ENCODE measurements at regions not wholly inside any gene's neighbourhood (a gene's known extent, or its start where the extent isn't known, plus 50 kb on each side); places are given as distances from the start of the nearest gene placed in this dataset.
A peak's percentile ranks its signal among the peaks of the same experiment; 100 is the strongest.

DNA sequence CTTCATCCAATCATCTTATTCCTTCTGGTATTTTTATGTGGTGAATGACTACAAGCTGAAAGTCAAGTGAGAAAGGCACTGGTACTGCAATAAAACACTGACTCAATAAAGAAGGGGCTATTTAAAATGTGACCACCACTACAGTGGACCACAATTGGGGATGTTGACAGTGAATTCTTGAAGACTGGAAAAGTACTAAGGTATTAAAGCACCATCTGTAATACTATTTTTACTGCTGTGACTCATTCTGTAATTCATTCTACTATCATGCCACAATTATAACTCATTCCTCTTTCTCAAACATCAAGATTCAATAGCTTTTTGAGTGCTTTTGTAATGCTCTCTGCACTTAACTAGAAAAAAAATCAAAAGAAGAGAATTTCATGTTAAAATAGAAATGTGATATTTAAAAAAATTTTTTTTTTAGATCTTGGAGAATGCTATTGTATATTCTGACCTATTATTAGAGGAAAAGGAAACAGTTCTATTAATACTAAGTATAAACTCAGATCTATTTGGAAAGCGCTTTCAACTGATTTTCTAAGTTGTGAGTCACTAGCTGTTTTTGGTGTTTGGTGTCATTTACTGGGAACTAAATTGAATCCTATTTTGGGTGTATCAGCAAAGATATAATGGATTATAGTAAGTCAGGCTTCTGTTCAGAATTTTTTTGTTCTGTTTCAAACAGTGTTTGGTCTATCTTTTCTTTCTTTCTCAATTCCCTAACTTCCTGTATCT is 104.7 kb upstream of the TMEM170B start:
- ChIA-PET CTCF (interaction anchor here (1.0 kb wide), 1 partner anchor 32 kb away, joined by 3 read pairs; no protein-coding TSS in a partner anchor), POLR2A (interaction anchor here (0.7 to 1.1 kb wide), 4 partner anchors 18 to 220 kb away, joined by 3 to 4 read pairs (median 4); no protein-coding TSS in a partner anchor)
- H3K27ac Mint-ChIP-seq (ENCODE audit: low read depth, unreplicated experiment), result peak overlapping the region; percentile 15
- peaks cover 28% of the 10 kb centered on the region for H3K4me1 Mint-ChIP-seq (ENCODE audit: insufficient read depth, unreplicated experiment)
- H3K4me3 Mint-ChIP-seq (ENCODE audit: unreplicated experiment), result no peak overlapping the region
- DNase-seq (ENCODE audit: unreplicated experiment), result no peak
- intact Hi-C loops (cut with micrococcal nuclease), result no loop called here
- no peaks in the 10 kb centered on the region for H3K27me3 Mint-ChIP-seq (ENCODE audit: insufficient read depth, unreplicated experiment)
- BruUV-seq (replicated peaks), result no TSS peak
- no peaks in the 10 kb centered on the region for H3K36me3 Mint-ChIP-seq (ENCODE audit: insufficient read depth, unreplicated experiment)
- TF ChIP-seq, protein P1, sequence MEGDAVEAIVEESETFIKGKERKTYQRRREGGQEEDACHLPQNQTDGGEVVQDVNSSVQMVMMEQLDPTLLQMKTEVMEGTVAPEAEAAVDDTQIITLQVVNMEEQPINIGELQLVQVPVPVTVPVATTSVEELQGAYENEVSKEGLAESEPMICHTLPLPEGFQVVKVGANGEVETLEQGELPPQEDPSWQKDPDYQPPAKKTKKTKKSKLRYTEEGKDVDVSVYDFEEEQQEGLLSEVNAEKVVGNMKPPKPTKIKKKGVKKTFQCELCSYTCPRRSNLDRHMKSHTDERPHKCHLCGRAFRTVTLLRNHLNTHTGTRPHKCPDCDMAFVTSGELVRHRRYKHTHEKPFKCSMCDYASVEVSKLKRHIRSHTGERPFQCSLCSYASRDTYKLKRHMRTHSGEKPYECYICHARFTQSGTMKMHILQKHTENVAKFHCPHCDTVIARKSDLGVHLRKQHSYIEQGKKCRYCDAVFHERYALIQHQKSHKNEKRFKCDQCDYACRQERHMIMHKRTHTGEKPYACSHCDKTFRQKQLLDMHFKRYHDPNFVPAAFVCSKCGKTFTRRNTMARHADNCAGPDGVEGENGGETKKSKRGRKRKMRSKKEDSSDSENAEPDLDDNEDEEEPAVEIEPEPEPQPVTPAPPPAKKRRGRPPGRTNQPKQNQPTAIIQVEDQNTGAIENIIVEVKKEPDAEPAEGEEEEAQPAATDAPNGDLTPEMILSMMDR (IDR thresholded peaks at IDR 0.05; ENCODE audit: unreplicated experiment), result no peak
- H3K9me3 Mint-ChIP-seq (ENCODE audit: unreplicated experiment), result no peaks in the 10 kb centered on the region

DNA sequence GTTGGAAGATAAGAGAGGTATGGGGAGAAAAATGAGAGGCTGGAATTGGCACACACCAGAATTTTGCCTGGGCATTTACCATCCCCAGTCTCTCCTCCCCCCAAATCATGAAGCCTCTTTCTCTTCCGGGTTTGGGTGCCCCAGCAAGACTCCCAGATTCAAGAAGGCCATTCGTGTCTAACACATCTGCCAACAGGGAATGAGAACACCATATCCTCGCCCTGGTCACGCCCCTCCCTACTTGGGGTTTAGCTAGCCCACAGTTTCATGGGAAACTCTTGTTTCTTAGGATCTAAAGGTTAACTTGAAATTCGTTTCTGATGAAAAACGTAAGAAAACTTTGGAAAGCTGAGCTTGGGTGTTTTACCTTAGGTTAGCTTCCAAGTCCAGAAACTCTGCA is 105.5 kb upstream of the TMEM170B start:
- DNase-seq (ENCODE audit: unreplicated experiment), result no peak
- ChIA-PET POLR2A (no interaction called here), CTCF (interaction anchor here (1.0 kb wide), 1 partner anchor 13 kb away, joined by 3 read pairs; no protein-coding TSS in a partner anchor)
- Mint-ChIP-seq H3K27ac (ENCODE audit: low read depth, unreplicated experiment) (peak overlapping the region; percentile 15), H3K36me3 (ENCODE audit: insufficient read depth, unreplicated experiment) (no peaks in the 10 kb centered on the region), H3K4me3 (ENCODE audit: unreplicated experiment) (no peak overlapping the region), H3K9me3 (ENCODE audit: unreplicated experiment) (no peaks in the 10 kb centered on the region), H3K4me1 (ENCODE audit: insufficient read depth, unreplicated experiment) (peaks cover 29% of the 10 kb centered on the region), H3K27me3 (ENCODE audit: insufficient read depth, unreplicated experiment) (no peaks in the 10 kb centered on the region)
- BruUV-seq (replicated peaks), result no TSS peak
- intact Hi-C loops (cut with micrococcal nuclease), result no loop called here
- TF ChIP-seq, protein P1 (IDR thresholded peaks at IDR 0.05; ENCODE audit: unreplicated experiment), result no peak

DNA sequence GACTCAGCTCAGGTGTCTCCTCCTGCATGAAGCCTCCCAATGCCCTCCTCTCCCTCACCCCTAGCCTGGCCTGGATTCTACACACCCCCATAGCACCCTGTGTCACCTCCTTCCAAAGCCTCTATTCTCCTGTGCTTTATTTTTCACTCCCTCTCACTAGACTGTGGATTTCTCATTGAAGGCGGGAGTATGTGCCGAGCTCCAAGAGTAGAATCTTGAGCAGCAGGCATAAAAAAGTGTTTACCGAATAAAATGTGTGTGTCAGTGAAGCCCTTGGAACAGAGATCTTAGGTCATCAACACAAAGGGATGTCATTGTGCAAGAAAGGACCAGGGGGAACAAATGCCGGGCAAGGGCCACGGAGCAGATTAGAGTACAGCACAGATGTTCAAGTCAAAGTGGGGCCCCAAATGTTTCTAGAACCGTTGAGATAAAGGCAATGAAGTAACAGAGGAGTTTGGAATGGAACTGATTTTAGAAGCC is 106.1 kb upstream of the TMEM170B start:
- ChIA-PET POLR2A (no interaction called here), CTCF (interaction anchor here (1.0 kb wide), 1 partner anchor 12 kb away, joined by 3 read pairs; no protein-coding TSS in a partner anchor)
- Mint-ChIP-seq H3K4me1 (ENCODE audit: insufficient read depth, unreplicated experiment) (peaks cover 33% of the 10 kb centered on the region), H3K9me3 (ENCODE audit: unreplicated experiment) (no peaks in the 10 kb centered on the region), H3K36me3 (ENCODE audit: insufficient read depth, unreplicated experiment) (no peaks in the 10 kb centered on the region), H3K4me3 (ENCODE audit: unreplicated experiment) (no peak overlapping the region), H3K27me3 (ENCODE audit: insufficient read depth, unreplicated experiment) (no peaks in the 10 kb centered on the region), H3K27ac (ENCODE audit: low read depth, unreplicated experiment) (no peak overlapping the region)
- no peak for DNase-seq (ENCODE audit: unreplicated experiment)
- no TSS peak for BruUV-seq (replicated peaks)
- TF ChIP-seq, protein P1 (IDR thresholded peaks at IDR 0.05; ENCODE audit: unreplicated experiment), result no peak
- intact Hi-C loops (cut with micrococcal nuclease), result no loop called here

DNA sequence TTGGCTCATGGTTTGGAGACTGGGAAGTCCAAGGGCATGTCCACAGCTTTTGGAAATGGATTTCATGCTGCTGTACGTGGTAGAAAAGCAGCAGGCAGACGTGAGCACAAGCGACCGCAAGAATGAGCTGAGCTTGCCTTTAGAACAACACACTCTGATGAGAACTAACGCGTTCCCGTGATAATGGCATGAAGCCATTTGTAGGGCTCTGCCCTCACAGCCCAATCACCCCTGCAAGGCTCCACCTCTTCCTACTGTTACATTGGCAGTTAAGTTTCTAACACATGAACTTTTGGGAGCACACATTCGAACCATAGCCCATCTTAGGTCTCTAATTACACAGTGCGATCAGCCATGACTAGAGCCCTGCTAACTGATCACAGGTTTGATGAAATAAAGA is 107.5 kb upstream of the TMEM170B start:
- Mint-ChIP-seq H3K4me1 (ENCODE audit: insufficient read depth, unreplicated experiment) (peaks cover 31% of the 10 kb centered on the region), H3K9me3 (ENCODE audit: unreplicated experiment) (no peaks in the 10 kb centered on the region)

More for the DNA sequence above, 107.5 kb upstream of the TMEM170B start:
- BruUV-seq (replicated peaks), result no TSS peak
- Mint-ChIP-seq H3K27ac (ENCODE audit: low read depth, unreplicated experiment) (no peak overlapping the region), H3K27me3 (ENCODE audit: insufficient read depth, unreplicated experiment) (no peaks in the 10 kb centered on the region), H3K4me3 (ENCODE audit: unreplicated experiment) (no peak overlapping the region), H3K36me3 (ENCODE audit: insufficient read depth, unreplicated experiment) (no peaks in the 10 kb centered on the region)
- TF ChIP-seq, protein P1 (IDR thresholded peaks at IDR 0.05; ENCODE audit: unreplicated experiment), result no peak
- DNase-seq (ENCODE audit: unreplicated experiment), result no peak
- ChIA-PET POLR2A (no interaction called here), CTCF (interaction anchor here (0.5 to 1.6 kb wide), 2 partner anchors 15 to 207 kb away, joined by 3 to 4 read pairs; no protein-coding TSS in a partner anchor)
- intact Hi-C loops (cut with micrococcal nuclease), result no loop called here
